ENCODE measurements at regions not wholly inside any gene's neighbourhood (a gene's known extent, or its start where the extent isn't known, plus 50 kb on each side); places are given as distances from the start of the nearest gene placed in this dataset.

DNA sequence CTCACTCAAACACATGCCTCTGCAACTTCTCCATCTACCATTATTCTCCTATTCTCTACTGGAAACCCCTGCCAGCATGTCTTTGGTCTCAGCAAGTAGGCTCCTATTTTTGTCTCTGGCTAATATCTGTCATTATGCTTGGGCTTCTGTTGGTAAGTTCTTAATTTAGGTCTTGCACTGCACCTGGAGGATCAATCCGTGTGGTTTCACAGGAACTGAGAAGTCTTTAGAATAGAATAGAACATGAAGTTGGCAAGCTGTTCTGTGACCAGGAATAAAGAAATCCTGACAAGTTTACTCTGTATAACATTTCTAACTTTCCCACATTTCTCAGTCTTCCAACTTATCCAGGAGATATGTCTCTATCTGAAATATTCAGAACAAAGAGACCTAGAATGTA is 219.5 kb upstream of the GYPC start:
- 52% methylated on average over 1 of the region's 1 CpG for WGBS (ENCODE audit: insufficient coverage, insufficient replicate concordance, low lambda C conversion rate, missing lambda C conversion rate)
- Histone ChIP-seq H3K9me3 (replicated peaks; ENCODE audit: control insufficient read depth, insufficient read depth, low read length) (no peaks in the 10 kb centered on the region), H3K79me2 (ENCODE audit: control insufficient read depth, insufficient read depth, low read length) (no peaks in the 10 kb centered on the region), H4K20me1 (ENCODE audit: control insufficient read depth, insufficient read depth) (no peaks in the 10 kb centered on the region), H2AFZ (ENCODE audit: control insufficient read depth, low read depth, low read length) (no peak overlapping the region), H3K27me3 (replicated peaks in 1 of 2; ENCODE audit: control insufficient read depth in 2 of 2, insufficient read depth in 2 of 2, low read length in 1 of 2) (no peaks in the 10 kb centered on the region), H3K4me3 (no peak overlapping the region), H3K9ac (ENCODE audit: control insufficient read depth, insufficient read depth, low read length) (no peak overlapping the region), H3K4me1 (ENCODE audit: control insufficient read depth, insufficient read depth, low read length) (no peaks in the 10 kb centered on the region), H3K27ac (ENCODE audit: control insufficient read depth, insufficient read depth) (no peak overlapping the region), H3K36me3 (ENCODE audit: control insufficient read depth in 2 of 2, insufficient read depth in 2 of 2, low read length in 1 of 2) (no peaks in the 10 kb centered on the region), H3K4me2 (ENCODE audit: control insufficient read depth, insufficient read depth) (no peak overlapping the region)
- ChIA-PET SMC1A (ENCODE audit: uncharacterized antibody, unreplicated experiment) (no interaction called here), CTCF (no interaction called here), POLR2A (no interaction called here), RAD21 (ENCODE audit: unreplicated experiment) (no interaction called here)
- ATAC-seq (no peak), FAIRE-seq (no peak), DNase-seq (ENCODE audit: low read depth, low spot score) (no peak)
- intact Hi-C loops (cut with micrococcal nuclease; ENCODE audit: unreplicated experiment) (no loop called here), in situ Hi-C loops (cut with MboI) (no loop called here)
- no TSS peak for BruUV-seq (replicated peaks)
- TF ChIP-seq FOXK2 (IDR thresholded peaks at IDR 0.05), result no peak
- TF ChIP-seq, protein P1, sequence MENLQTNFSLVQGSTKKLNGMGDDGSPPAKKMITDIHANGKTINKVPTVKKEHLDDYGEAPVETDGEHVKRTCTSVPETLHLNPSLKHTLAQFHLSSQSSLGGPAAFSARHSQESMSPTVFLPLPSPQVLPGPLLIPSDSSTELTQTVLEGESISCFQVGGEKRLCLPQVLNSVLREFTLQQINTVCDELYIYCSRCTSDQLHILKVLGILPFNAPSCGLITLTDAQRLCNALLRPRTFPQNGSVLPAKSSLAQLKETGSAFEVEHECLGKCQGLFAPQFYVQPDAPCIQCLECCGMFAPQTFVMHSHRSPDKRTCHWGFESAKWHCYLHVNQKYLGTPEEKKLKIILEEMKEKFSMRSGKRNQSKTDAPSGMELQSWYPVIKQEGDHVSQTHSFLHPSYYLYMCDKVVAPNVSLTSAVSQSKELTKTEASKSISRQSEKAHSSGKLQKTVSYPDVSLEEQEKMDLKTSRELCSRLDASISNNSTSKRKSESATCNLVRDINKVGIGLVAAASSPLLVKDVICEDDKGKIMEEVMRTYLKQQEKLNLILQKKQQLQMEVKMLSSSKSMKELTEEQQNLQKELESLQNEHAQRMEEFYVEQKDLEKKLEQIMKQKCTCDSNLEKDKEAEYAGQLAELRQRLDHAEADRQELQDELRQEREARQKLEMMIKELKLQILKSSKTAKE (IDR thresholded peaks at IDR 0.05; ENCODE audit: low read depth, poor library complexity, severe bottlenecking), result no peak
- no peak for TF ChIP-seq GABPA (IDR thresholded peaks at IDR 0.05; ENCODE audit: low read depth)
- no peak for TF ChIP-seq STAT3 (IDR thresholded peaks at IDR 0.05; ENCODE audit: low read depth, low read length)
- TF ChIP-seq, protein P2, sequence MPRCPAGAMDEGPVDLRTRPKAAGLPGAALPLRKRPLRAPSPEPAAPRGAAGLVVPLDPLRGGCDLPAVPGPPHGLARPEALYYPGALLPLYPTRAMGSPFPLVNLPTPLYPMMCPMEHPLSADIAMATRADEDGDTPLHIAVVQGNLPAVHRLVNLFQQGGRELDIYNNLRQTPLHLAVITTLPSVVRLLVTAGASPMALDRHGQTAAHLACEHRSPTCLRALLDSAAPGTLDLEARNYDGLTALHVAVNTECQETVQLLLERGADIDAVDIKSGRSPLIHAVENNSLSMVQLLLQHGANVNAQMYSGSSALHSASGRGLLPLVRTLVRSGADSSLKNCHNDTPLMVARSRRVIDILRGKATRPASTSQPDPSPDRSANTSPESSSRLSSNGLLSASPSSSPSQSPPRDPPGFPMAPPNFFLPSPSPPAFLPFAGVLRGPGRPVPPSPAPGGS (IDR thresholded peaks at IDR 0.05; ENCODE audit: borderline replicate concordance, insufficient read depth, low read depth, low read length, poor library complexity, severe bottlenecking), result no peak
- TF ChIP-seq, protein P3, sequence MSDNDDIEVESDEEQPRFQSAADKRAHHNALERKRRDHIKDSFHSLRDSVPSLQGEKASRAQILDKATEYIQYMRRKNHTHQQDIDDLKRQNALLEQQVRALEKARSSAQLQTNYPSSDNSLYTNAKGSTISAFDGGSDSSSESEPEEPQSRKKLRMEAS (IDR thresholded peaks at IDR 0.05; ENCODE audit: low read depth, low read length), result no peak
- no peak for TF ChIP-seq BRCA1 (IDR thresholded peaks at IDR 0.05; ENCODE audit: low read depth, low read length)
- TF ChIP-seq LARP7 (IDR thresholded peaks at IDR 0.05), result no peak
- TF ChIP-seq, protein P4, sequence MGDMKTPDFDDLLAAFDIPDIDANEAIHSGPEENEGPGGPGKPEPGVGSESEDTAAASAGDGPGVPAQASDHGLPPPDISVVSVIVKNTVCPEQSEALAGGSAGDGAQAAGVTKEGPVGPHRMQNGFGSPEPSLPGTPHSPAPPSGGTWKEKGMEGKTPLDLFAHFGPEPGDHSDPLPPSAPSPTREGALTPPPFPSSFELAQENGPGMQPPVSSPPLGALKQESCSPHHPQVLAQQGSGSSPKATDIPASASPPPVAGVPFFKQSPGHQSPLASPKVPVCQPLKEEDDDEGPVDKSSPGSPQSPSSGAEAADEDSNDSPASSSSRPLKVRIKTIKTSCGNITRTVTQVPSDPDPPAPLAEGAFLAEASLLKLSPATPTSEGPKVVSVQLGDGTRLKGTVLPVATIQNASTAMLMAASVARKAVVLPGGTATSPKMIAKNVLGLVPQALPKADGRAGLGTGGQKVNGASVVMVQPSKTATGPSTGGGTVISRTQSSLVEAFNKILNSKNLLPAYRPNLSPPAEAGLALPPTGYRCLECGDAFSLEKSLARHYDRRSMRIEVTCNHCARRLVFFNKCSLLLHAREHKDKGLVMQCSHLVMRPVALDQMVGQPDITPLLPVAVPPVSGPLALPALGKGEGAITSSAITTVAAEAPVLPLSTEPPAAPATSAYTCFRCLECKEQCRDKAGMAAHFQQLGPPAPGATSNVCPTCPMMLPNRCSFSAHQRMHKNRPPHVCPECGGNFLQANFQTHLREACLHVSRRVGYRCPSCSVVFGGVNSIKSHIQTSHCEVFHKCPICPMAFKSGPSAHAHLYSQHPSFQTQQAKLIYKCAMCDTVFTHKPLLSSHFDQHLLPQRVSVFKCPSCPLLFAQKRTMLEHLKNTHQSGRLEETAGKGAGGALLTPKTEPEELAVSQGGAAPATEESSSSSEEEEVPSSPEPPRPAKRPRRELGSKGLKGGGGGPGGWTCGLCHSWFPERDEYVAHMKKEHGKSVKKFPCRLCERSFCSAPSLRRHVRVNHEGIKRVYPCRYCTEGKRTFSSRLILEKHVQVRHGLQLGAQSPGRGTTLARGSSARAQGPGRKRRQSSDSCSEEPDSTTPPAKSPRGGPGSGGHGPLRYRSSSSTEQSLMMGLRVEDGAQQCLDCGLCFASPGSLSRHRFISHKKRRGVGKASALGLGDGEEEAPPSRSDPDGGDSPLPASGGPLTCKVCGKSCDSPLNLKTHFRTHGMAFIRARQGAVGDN (IDR thresholded peaks at IDR 0.05), result no peak
- no peak for TF ChIP-seq TCF12 (IDR thresholded peaks at IDR 0.05; ENCODE audit: low read depth, low read length)
- TF ChIP-seq TCF7 (IDR thresholded peaks at IDR 0.05; ENCODE audit: borderline replicate concordance), result no peak
- no peak for TF ChIP-seq ZBED1 (IDR thresholded peaks at IDR 0.05; ENCODE audit: borderline replicate concordance)
- TF ChIP-seq MYB (IDR thresholded peaks at IDR 0.05; ENCODE audit: borderline replicate concordance, low read depth, low read length), result no peak
- TF ChIP-seq SP1 (IDR thresholded peaks at IDR 0.05; ENCODE audit: low read depth, low read length), result no peak
- TF ChIP-seq RAD21 (IDR thresholded peaks at IDR 0.05; ENCODE audit: insufficient read depth, low read depth, low read length), result no peak
- no peak for TF ChIP-seq EP300 (IDR thresholded peaks at IDR 0.05; ENCODE audit: borderline replicate concordance in 1 of 2, control insufficient read depth in 1 of 2, low read depth in 2 of 2, low read length in 2 of 2)
- no peak for TF ChIP-seq SIX5 (IDR thresholded peaks at IDR 0.05; ENCODE audit: low read depth, low read length, severe bottlenecking)
- TF ChIP-seq TCF3 (IDR thresholded peaks at IDR 0.05; ENCODE audit: borderline replicate concordance, insufficient read depth, low read depth, low read length), result no peak

Measured in GM12878 (cell line).